ENCODE measurements at regions not wholly inside any gene's neighbourhood (a gene's known extent, or its start where the extent isn't known, plus 50 kb on each side); places are given as distances from the start of the nearest gene placed in this dataset.

DNA sequence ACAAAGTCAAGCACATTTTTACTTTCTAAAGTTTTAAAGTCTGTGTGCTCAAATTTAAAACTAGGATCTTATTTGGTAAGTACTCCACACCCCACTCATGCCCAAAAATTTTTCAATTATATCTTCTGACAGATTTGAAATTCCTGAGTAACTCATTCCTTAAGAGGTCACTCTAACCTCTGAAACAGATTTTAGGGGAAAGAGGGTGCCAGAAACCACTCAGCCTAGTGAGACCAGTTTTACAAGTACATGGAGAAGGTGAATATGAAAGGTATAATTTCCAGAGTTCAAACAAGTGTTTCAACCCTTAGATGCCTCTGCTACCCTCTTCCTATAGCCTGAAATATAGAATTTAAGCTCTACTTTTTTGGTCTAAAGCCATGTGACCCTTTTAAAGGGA is 79.2 kb downstream of the C7orf25 start:
- TF ChIP-seq POLR2A (IDR thresholded peaks at IDR 0.05; ENCODE audit: low read depth, low read length) = no peak
- TF ChIP-seq TAF1 (IDR thresholded peaks at IDR 0.05; ENCODE audit: low read depth, low read length) = no peak
- TF ChIP-seq POLR2AphosphoS5 (IDR thresholded peaks at IDR 0.05; ENCODE audit: low read depth, low read length) = no peak
- TF ChIP-seq SPI1 (IDR thresholded peaks at IDR 0.05; ENCODE audit: low read depth, low read length) = no peak
- TF ChIP-seq POU2F2 (IDR thresholded peaks at IDR 0.05; ENCODE audit: low read depth, low read length) = no peak
